NOMO-1 (cell line): ENCODE measurements at regions not wholly inside any gene's neighbourhood (a gene's known extent, or its start where the extent isn't known, plus 50 kb on each side); places are given as distances from the start of the nearest gene placed in this dataset.

Experiments
- DNase-seq, 2 experiments: peaks; one replicate each; lab custom pipeline; 2025; ENCODE audit not compliant: unreplicated experiment in 2 of 2; lab: John Stamatoyannopoulos, UW

DNA sequence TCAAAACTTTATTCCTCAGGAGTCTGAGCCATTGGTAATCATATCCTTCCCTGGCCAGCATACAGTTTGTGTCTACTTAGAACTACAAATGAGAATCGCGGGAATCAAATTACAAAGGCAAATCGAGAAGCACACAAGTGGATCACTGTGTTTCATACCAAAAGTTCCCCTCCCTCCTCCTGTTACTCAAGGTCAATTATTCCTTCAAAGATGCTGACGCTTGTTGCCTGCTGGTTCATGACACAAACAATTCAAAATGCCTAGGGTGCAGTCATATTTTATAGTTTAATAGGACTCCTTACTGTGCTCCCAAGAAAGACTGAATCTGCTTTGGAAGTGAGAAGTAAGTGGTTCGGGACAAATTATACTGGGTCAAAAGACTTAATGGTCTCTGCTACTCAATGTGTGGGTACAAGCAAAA, 93.0 kb upstream of the PBX1 start:
- no peak for DNase-seq

DNA sequence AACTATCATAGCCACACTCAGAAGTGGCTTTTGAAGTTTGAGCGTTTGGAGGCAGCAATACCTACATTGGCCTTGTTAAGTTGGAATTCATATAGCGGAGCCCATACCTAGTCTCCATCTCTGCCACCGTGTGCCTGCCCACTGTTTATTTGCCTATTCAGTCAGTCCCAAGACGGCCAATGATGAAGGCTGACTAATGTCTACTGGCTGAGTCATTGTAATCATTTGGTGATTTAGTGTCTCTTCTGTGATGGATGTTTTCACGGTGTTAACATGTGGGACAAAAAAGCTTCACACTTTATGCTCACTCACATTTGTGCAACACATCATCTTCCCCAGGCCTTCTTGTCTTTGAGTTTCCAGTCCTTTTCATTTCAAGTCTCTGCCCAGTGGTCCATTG, 92.6 kb upstream of the PBX1 start:
- DNase-seq: no peak

DNA sequence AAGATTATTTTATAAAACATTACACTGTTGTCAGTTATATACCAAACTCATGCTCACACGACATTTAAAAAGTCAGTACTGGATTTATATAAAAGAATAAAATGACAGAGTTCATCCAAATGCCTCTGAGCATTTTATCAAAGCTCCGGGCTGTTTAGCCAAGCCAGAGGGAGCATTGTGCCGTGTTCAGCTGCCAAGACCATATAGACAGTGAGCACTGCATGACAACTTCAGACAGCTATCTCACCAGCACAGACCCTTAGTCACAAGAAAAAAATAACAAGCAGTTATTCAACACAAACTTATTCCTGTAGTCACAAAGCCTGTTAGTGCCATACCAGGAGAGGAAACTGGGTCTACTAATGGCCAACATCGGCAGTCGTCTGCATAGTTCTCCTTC, 88.0 kb upstream of the PBX1 start:
- DNase-seq: no peak

DNA sequence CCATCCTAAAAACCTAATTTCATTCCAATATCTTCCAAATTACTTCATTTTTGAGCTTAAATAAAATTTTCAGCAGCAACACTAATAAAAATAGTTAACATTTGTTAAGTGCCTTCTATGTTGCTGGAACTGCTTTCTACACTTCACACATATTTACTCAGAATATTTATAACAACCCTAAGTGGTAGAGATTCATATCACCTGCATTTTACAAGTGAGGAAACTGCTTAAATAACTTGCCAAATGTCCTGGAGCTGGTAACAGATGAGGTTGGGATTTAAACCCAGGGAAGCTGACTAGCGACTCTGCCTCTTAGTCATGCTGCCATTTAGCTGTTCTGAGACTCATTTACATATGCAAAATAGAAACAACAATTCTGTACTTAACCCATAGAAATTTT, 86.1 kb upstream of the PBX1 start:
- no peak for DNase-seq

DNA sequence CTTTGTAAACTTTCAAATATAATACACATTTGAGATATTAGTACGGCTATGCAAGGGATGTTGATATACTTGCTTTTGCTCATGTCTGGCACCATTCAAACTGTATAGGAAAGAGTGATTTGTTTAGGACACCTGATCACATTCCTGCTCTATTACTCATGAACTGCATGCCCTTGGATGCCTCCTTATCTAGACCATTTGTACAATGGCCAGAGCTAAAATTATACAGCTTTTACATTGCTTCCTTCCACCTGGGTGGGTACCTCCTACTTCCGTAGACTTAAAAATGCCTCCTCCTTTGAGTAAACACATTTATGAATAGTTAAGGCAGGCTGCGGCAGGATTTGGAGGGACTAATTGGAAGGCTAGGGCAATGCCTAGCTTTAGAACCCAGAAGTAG, 85.4 kb upstream of the PBX1 start:
- no peak for DNase-seq

DNA sequence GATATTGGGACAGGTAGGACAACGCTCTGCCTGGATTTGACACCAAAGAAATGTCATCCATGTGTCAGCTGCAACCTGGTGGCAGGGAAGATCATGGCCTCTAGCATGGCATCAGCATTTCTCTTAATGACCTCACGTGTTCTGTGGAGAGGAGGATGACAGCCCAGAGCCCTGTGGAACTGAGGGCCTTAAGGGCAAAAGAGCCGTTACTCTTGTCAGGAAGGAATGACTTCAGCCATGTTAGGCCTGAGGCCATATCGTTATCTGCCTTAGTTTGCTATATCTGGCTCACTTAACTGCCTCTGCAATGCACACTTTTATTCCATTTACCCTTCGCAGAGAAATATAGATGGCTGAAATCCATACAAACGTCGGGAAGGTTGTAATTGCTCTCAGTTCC, 83.2 kb upstream of the PBX1 start:
- DNase-seq: no peak

DNA sequence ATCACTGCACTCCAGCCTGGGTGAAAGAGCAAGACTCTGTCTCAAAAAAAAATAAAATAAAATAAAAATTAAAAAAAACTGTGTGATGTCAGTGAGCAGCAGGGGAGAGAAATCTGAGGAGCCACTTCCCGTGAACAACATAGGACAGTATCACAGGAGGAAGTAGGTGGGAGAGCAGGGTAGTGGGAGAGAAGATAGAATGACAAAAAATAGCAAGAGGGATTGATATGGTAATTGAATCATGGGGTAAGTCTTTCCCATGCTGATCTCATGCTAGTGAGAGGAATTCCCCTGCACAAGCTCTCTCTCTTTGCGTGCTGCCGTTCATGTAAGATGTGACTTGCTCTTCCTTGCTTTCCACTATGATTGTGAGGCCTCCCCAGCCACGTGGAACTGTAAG, 81.6 kb upstream of the PBX1 start:
- DNase-seq: no peak

DNA sequence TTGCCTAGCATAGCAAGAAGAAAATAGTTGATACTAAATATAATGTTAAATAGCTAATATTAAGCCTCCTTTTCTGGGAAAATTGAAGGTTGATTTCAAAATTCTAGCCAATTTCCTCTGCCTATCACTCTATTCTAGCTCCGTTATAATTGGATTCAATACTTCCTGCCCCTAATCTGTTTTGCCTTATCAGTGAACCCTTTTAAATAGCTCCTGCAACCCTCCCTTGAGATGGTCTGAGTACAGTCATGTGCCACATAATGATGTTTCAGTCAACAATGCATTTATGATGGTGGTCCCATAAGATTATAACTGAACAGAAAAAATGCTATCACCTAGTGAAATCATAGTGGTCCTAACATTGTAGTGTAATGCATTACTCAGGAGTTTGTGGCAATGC, 79.7 kb upstream of the PBX1 start:
- no peak for DNase-seq

DNA sequence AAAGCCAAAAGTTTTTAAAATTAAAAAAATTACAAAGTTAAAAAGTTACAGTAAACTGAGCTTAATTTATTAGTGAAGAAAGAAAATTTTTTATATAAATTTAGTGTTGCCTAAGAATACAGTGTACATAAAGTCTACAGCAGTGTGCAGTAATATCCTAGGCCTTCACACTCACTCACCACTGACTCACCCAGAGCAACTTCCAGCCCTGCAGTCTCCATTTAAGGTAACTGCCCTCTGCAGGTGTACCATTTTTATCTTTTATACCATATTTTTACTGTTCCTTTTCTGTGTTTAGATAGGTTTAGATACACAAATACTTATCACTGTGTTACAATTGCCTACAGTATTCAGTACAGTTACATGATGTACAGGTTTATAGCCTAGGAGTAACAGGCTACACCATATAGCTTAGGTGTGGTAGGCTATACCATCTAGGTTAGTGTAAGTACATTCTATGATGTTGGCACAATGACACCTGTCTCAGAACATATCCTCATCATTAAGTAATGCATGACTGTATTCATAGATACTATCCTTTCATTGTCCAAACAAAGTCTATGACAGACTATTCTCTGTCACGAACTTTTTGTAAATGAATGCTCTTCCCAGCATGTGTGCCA, 78.6 kb upstream of the PBX1 start:
- no peak for DNase-seq

DNA sequence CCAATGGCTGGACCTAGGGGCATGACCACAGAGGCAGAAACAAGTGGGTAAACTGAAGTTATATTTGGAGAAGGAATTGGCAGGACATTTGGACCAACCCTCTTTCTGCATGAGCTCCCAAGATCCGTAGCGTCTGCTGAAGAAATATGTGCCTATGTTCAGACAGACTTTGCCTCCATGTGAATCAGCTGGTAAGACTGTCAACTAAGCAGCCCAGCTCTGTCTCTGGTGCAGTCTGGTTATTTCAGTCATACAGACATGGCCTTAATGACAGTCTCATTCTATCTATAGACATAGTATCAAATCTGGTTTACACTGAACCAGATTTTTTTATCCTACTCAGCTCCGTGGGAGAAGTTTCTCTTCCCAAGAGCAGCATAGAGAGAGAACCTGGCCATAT, 63.1 kb upstream of the PBX1 start:
- DNase-seq: no peak

DNA sequence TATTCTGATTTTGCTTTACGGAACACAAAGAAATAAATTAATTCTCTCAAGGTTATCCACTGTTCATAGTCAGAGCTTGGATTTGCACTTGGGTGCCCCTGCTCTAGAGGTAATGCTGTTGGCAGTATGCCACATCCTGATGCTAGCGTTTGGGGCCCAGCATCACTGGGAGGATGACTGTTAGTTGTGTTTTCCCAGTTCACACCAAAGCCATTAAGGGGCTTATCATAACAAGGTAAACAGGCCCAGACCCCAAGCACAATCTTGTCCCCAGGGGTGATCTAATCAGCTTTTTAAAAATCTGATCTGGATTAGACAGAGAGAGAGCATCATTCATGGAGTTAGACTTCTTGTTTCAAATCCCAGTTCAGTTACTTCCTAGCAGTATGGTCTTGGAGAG, 60.2 kb upstream of the PBX1 start:
- DNase-seq: no peak

DNA sequence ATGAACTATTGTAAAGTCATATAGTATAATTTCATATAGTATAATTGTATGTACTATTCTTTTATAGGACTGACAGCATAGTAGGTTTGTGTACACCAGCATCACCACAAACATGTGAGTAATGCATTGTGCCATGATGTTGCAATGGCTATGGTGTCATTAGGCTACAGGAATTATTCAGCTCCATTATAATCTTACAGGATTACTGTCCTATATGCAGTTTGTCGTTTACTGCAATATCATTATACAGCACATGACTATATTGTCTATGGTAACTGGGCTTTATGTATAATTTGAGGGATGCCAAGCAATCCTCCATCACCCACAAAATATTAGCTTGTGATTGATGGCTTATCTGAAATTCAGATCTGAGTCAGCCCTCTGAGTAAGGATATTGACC, 54.2 kb upstream of the PBX1 start:
- DNase-seq: no peak
